ENCODE measurements at regions not wholly inside any gene's neighbourhood (a gene's known extent, or its start where the extent isn't known, plus 50 kb on each side); places are given as distances from the start of the nearest gene placed in this dataset.

DNA sequence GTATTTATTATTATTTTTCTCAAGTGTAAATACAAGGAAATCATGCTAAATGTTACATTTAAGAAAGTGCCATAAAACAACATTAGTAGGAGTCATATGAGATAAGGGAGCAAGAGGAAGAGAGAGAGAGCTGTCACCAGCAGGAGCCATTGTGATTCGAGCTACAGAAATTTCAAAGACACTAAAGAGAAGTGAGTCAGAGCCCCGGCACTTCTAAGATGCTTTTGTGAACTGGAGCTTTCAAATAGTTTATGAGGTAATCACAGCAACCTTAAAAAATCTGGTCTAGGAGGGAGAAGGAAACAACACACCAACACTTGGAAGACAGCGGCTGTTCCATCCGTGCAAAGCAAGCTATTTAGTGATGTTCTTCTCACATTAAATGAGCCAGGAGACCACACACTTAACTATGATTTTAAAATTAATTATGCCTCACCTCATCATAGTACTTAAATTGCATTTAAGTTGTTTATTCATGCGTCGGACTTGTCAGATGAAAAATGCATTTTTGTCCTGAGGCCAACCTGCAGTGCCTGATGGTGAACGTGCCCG is 382.7 kb upstream of the SALL3 start:
- TF ChIP-seq, protein P1, sequence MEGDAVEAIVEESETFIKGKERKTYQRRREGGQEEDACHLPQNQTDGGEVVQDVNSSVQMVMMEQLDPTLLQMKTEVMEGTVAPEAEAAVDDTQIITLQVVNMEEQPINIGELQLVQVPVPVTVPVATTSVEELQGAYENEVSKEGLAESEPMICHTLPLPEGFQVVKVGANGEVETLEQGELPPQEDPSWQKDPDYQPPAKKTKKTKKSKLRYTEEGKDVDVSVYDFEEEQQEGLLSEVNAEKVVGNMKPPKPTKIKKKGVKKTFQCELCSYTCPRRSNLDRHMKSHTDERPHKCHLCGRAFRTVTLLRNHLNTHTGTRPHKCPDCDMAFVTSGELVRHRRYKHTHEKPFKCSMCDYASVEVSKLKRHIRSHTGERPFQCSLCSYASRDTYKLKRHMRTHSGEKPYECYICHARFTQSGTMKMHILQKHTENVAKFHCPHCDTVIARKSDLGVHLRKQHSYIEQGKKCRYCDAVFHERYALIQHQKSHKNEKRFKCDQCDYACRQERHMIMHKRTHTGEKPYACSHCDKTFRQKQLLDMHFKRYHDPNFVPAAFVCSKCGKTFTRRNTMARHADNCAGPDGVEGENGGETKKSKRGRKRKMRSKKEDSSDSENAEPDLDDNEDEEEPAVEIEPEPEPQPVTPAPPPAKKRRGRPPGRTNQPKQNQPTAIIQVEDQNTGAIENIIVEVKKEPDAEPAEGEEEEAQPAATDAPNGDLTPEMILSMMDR (IDR thresholded peaks at IDR 0.05; ENCODE audit: insufficient read depth, low read length) = no peak
- no peak for DNase-seq (ENCODE audit: low read depth)
- H3K4me3 ChIP-seq (ENCODE audit: low read depth, low read length) = no peak overlapping the region

DNA sequence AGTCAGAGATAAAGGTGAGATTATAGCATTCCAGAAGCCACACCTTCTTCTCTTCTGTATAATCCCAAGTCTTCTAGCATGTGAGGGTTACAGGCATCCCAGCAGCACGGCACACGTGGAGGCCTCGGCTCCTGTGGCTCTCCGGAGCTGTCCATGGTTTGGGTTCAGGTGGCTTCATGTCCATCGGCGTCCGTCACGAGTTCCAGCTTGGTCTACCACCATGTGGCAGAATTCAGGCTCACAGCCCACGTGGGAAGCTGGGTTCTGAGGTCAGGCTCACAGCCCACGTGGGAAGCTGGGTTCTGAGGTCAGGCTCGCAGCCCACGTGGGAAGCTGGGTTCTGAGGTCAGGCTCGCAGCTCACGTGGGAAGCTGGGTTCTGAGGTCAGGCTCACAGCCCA is 378.3 kb upstream of the SALL3 start:
- no peak for DNase-seq (ENCODE audit: low read depth)
- TF ChIP-seq, protein P1 (IDR thresholded peaks at IDR 0.05; ENCODE audit: insufficient read depth, low read length) = no peak

DNA sequence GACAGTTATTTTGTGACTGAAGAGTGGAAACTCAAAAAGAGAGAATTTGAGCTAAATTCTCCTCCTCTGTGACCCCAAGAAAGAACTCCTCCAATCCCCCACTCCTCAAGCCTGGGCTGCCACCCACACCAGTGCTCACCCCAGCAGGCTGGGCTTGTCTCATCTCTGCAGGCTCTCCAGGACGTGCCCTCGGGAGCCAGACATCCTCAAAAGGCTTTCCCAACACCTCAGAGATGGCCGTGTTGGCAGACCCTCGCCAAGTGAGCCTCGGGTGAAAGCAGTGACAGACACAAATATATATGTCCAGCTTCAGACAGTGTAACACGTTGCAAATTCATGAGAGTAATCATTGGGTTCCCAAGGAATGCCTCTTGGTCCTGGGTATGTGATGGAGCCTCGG is 377.7 kb upstream of the SALL3 start:
- TF ChIP-seq, protein P1 (IDR thresholded peaks at IDR 0.05; ENCODE audit: insufficient read depth, low read length) = no peak
- DNase-seq (ENCODE audit: low read depth) = no peak
- no peak overlapping the region for H3K4me3 ChIP-seq (ENCODE audit: low read depth, low read length)

More for the DNA sequence above, 378.3 kb upstream of the SALL3 start:
- H3K4me3 ChIP-seq (ENCODE audit: low read depth, low read length) = no peak overlapping the region

DNA sequence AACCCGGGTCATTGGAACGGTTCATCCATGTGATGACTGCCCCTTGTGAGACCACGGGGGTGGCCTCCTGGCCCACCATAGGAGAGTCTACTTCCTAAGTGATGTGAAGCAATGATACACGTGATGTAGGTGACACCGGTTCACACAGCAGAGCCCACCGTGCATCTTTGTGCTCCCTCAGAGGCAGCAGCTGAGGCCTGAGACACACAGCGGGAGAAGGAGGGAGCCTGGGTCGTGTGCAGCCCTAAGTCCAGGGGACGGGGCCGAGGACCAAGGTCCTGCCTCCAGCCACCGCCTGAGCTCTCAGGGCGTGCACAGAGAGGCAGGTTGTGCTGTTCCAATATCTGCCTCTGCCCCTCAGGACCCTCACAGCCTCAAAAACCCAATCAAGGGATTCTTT is 377.2 kb upstream of the SALL3 start:
- DNase-seq (ENCODE audit: low read depth) = no peak
- TF ChIP-seq, protein P1 (IDR thresholded peaks at IDR 0.05; ENCODE audit: insufficient read depth, low read length) = no peak
- H3K4me3 ChIP-seq (ENCODE audit: low read depth, low read length) = no peak overlapping the region

DNA sequence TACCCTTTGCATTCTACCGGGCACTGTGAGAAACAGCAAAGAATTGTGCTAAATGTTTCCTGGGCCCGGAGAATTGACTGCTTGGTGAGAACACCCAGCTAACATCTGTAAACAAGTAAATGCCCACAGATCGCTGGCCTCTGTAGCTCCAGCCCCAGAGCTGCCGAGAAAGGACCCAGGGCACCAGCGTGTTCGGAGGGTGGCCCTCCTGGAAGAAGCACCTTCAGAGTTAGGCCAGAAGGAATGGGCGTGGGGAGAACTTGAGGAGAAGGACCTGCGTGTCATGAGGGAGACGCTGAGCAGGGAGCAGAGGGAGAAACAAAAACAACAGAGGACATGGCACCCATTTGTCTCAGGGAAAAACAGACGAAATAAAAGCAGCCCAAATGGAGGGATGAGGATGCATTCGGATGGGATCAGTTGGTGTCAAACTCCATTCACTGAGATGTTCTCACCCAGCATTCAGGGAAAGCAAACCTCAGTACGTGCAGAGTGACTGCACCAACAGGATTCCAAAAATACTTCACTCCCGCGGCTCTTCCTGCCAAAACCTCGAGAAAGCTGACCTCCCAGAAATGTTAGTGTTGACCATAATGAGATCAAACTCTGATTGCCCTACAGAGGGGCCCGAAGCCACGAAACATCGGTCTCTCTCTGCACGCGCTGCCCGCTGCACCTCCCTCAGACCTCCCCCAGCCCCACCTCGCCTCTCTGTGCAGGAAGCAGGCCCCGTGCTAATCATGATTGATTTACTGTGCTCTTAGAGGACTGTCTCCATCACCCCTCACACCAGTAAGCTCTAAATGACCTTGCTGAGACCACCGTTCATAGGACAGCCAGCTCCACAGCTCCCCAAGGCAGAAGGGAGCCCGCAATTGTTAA is 376.3 kb upstream of the SALL3 start:
- TF ChIP-seq, protein P1 (IDR thresholded peaks at IDR 0.05; ENCODE audit: insufficient read depth, low read length) = no peak
- DNase-seq (ENCODE audit: low read depth) = no peak
- no peak overlapping the region for H3K4me3 ChIP-seq (ENCODE audit: low read depth, low read length)

DNA sequence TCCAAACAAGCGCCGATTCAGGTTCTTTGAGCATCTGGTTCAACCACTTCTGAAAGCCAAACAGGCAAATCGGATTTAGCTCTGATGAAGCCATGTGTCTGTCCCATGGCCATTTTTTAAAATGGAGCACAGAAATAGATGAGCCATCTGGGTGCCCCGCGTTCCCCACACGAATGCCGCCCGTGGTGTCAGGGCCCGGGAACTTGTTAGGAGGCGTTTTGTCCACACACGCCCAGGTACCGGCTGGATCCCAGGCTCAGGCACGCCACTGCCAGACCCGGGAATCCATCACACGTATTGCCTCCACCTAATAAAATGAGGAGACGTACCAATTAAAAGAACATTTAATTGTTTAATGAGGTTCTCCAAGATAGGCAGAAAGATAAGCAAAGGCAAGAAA is 374.4 kb upstream of the SALL3 start:
- TF ChIP-seq, protein P1 (IDR thresholded peaks at IDR 0.05; ENCODE audit: insufficient read depth, low read length) = no peak
- H3K4me3 ChIP-seq (ENCODE audit: low read depth, low read length) = no peak overlapping the region
- no peak for DNase-seq (ENCODE audit: low read depth)

All from fibroblast of the aortic adventitia (primary cell).